C4-2B (cell line): ENCODE measurements at regions not wholly inside any gene's neighbourhood (a gene's known extent, or its start where the extent isn't known, plus 50 kb on each side); places are given as distances from the start of the nearest gene placed in this dataset.

Experiments
- CTCF ChIP-seq: fragments of 450-650 bp; conservative IDR thresholded peaks from 2 replicates; pipeline ENCODE4 v1.5.1; 2017; ENCODE audit warnings: mild to moderate bottlenecking
- ZFX ChIP-seq: fragments of 450-650 bp; IDR thresholded peaks from 2 replicates; pipeline ENCODE4 v1.6.1; 2017

GRCh38 chr10:58954178-58954577, 222.3 kb upstream of the PHYHIPL start:
- no peak for TF ChIP-seq CTCF
- TF ChIP-seq ZFX, result no peak
